GM21515 (cell line): ENCODE measurements at regions not wholly inside any gene's neighbourhood (a gene's known extent, or its start where the extent isn't known, plus 50 kb on each side); places are given as distances from the start of the nearest gene placed in this dataset.
"Not testable (repeated sequence)": the region's sequence is repeated elsewhere in the genome, so short reads cannot be mapped to it uniquely, and the experiment has no call there.

Experiments used
- ATAC-seq: cut with Tn5 transposase; IDR thresholded peaks from one replicate; pipeline ENCODE4 v1.9.1; 2021; ENCODE audit not compliant: unreplicated experiment

- not testable (repeated sequence) for ATAC-seq
Observed at GRCh38 chr13:59324401-59324800, 839.3 kb downstream of the DIAPH3 start.

- ATAC-seq: no peak
Observed at GRCh38 chr13:59326717-59327116, 837.0 kb downstream of the DIAPH3 start.

- no peak for ATAC-seq
Observed at GRCh38 chr13:59330764-59331163, 833.0 kb downstream of the DIAPH3 start.

GRCh38 chr13:59332966-59333365, 830.8 kb downstream of the DIAPH3 start:
- no peak for ATAC-seq

GRCh38 chr13:59337070-59337469, 826.7 kb downstream of the DIAPH3 start:
- no peak for ATAC-seq

- no peak for ATAC-seq
Observed at GRCh38 chr13:59340151-59340550, 823.6 kb downstream of the DIAPH3 start.

GRCh38 chr13:59340581-59340980, 823.1 kb downstream of the DIAPH3 start:
- no peak for ATAC-seq

GRCh38 chr13:59342400-59342799, 821.3 kb downstream of the DIAPH3 start:
- ATAC-seq: no peak

- ATAC-seq: no peak
Observed at GRCh38 chr13:59343132-59343531, 820.6 kb downstream of the DIAPH3 start.

- ATAC-seq: no peak
Observed at GRCh38 chr13:59343993-59344822, 819.5 kb downstream of the DIAPH3 start.

- ATAC-seq: no peak
Observed at GRCh38 chr13:59345311-59345710, 818.4 kb downstream of the DIAPH3 start.

GRCh38 chr13:59346999-59347723, 816.6 kb downstream of the DIAPH3 start:
- no peak for ATAC-seq

- ATAC-seq: no peak
Observed at GRCh38 chr13:59348617-59349016, 815.1 kb downstream of the DIAPH3 start.

GRCh38 chr13:59352600-59352999, 811.1 kb downstream of the DIAPH3 start:
- no peak for ATAC-seq

GRCh38 chr13:59354665-59355369, 808.9 kb downstream of the DIAPH3 start:
- no peak for ATAC-seq

- no peak for ATAC-seq
Observed at GRCh38 chr13:59356607-59357006, 807.1 kb downstream of the DIAPH3 start.

GRCh38 chr13:59358014-59358413, 805.7 kb downstream of the DIAPH3 start:
- ATAC-seq: no peak

GRCh38 chr13:59360108-59360507, 803.6 kb downstream of the DIAPH3 start:
- ATAC-seq: peak; percentile 67

- ATAC-seq: no peak
Observed at GRCh38 chr13:59360916-59361315, 802.8 kb downstream of the DIAPH3 start.

GRCh38 chr13:59363313-59363712, 800.4 kb downstream of the DIAPH3 start:
- ATAC-seq: no peak

GRCh38 chr13:59363947-59364346, 799.8 kb downstream of the DIAPH3 start:
- ATAC-seq: no peak

GRCh38 chr13:59364641-59365085, 799.1 kb downstream of the DIAPH3 start:
- no peak for ATAC-seq
